ENCODE measurements at regions not wholly inside any gene's neighbourhood (a gene's known extent, or its start where the extent isn't known, plus 50 kb on each side); places are given as distances from the start of the nearest gene placed in this dataset.

GRCh38 chr1:82390627-82391026 is 589.9 kb downstream of the ADGRL2 start:
- Histone ChIP-seq H3K9me3 (replicated peaks in 1 of 2; ENCODE audit: control insufficient read depth in 2 of 2, insufficient read depth in 1 of 2, low read depth in 1 of 2, low read length in 2 of 2) (no peaks in the 10 kb centered on the region), H3K4ac (ENCODE audit: low read length) (no peak overlapping the region), H3K4me3 (ENCODE audit: low read length in 2 of 2) (no peak overlapping the region), H2BK12ac (ENCODE audit: low read length) (no peak overlapping the region), H3K18ac (ENCODE audit: low read length) (no peak overlapping the region), H2AK5ac (ENCODE audit: low read depth, low read length) (no peak overlapping the region), H2BK120ac (ENCODE audit: low read depth, low read length) (no peak overlapping the region), H3K9ac (ENCODE audit: low read depth, low read length, poor library complexity) (no peak overlapping the region), H3K79me1 (ENCODE audit: low read depth, low read length) (no peaks in the 10 kb centered on the region), H3K27ac (replicated peaks; ENCODE audit: low read length) (no peak overlapping the region), H3K14ac (ENCODE audit: low read length) (no peak overlapping the region), H4K8ac (ENCODE audit: low read depth, low read length) (no peak overlapping the region), H2BK15ac (ENCODE audit: low read length) (no peak overlapping the region), H3K4me2 (ENCODE audit: insufficient read depth, low read length, poor library complexity, severe bottlenecking) (no peak overlapping the region), H3K36me3 (replicated peaks in 1 of 2; ENCODE audit: control insufficient read depth in 2 of 2, insufficient read depth in 2 of 2, low read length in 2 of 2) (no peaks in the 10 kb centered on the region), H3K23ac (ENCODE audit: low read depth, low read length, poor library complexity) (no peak overlapping the region), H4K91ac (ENCODE audit: low read depth, low read length, poor library complexity) (no peak overlapping the region), H3K4me1 (ENCODE audit: control insufficient read depth in 2 of 2, insufficient read depth in 1 of 2, low read depth in 1 of 2, low read length in 2 of 2) (peaks cover 3 to 9% of the 10 kb centered on the region in 2 donors), H3K27me3 (ENCODE audit: control insufficient read depth in 3 of 3, insufficient read depth in 3 of 3, low read depth in 1 of 3, low read length in 3 of 3) (no peaks in the 10 kb centered on the region), H2BK5ac (ENCODE audit: low read length) (no peak overlapping the region), H2AFZ (ENCODE audit: low read length) (no peak overlapping the region)
- no peak for DNase-seq (ENCODE audit: low spot score)
- WGBS, 2 donors (ENCODE audit: extremely low coverage in 2 of 2, insufficient read length in 2 of 2, insufficient replicate concordance in 1 of 2) = no CpG with 5 or more reads among the region's 1 CpG

- WGBS, 2 donors (ENCODE audit: extremely low coverage in 2 of 2, insufficient read length in 2 of 2, insufficient replicate concordance in 1 of 2) = no CpG with 5 or more reads among the region's 1 CpG
- Histone ChIP-seq H3K36me3 (replicated peaks in 1 of 2; ENCODE audit: control insufficient read depth in 2 of 2, insufficient read depth in 2 of 2, low read length in 2 of 2) (no peaks in the 10 kb centered on the region), H3K27me3 (ENCODE audit: control insufficient read depth in 3 of 3, insufficient read depth in 3 of 3, low read depth in 1 of 3, low read length in 3 of 3) (no peaks in the 10 kb centered on the region), H3K4ac (ENCODE audit: low read length) (no peak overlapping the region), H2AK5ac (ENCODE audit: low read depth, low read length) (no peak overlapping the region), H2AFZ (ENCODE audit: low read length) (no peak overlapping the region), H3K79me1 (ENCODE audit: low read depth, low read length) (no peaks in the 10 kb centered on the region), H3K9me3 (replicated peaks in 1 of 2; ENCODE audit: control insufficient read depth in 2 of 2, insufficient read depth in 1 of 2, low read depth in 1 of 2, low read length in 2 of 2) (no peaks in the 10 kb centered on the region), H4K8ac (ENCODE audit: low read depth, low read length) (no peak overlapping the region), H3K9ac (ENCODE audit: low read depth, low read length, poor library complexity) (no peak overlapping the region), H3K4me2 (ENCODE audit: insufficient read depth, low read length, poor library complexity, severe bottlenecking) (no peak overlapping the region), H3K23ac (ENCODE audit: low read depth, low read length, poor library complexity) (no peak overlapping the region), H2BK120ac (ENCODE audit: low read depth, low read length) (no peak overlapping the region), H3K4me3 (ENCODE audit: low read length in 2 of 2) (no peak overlapping the region), H3K14ac (ENCODE audit: low read length) (no peak overlapping the region), H3K18ac (ENCODE audit: low read length) (no peak overlapping the region), H4K91ac (ENCODE audit: low read depth, low read length, poor library complexity) (no peak overlapping the region), H3K27ac (replicated peaks; ENCODE audit: low read length) (no peak overlapping the region), H2BK15ac (ENCODE audit: low read length) (no peak overlapping the region), H2BK12ac (ENCODE audit: low read length) (no peak overlapping the region), H3K4me1 (ENCODE audit: control insufficient read depth in 2 of 2, insufficient read depth in 1 of 2, low read depth in 1 of 2, low read length in 2 of 2) (peaks cover 3 to 9% of the 10 kb centered on the region in 2 donors), H2BK5ac (ENCODE audit: low read length) (no peak overlapping the region)
- no peak for DNase-seq (ENCODE audit: low spot score)
These were observed 587.9 kb downstream of the ADGRL2 start for GRCh38 chr1:82388679-82389078.

- no peak overlapping the region for H2AFZ ChIP-seq (ENCODE audit: low read length)
- no peaks in the 10 kb centered on the region for H3K27me3 ChIP-seq (ENCODE audit: control insufficient read depth in 3 of 3, insufficient read depth in 3 of 3, low read depth in 1 of 3, low read length in 3 of 3)
- no peaks in the 10 kb centered on the region for H3K9me3 ChIP-seq (replicated peaks in 1 of 2; ENCODE audit: control insufficient read depth in 2 of 2, insufficient read depth in 1 of 2, low read depth in 1 of 2, low read length in 2 of 2)
- H4K8ac ChIP-seq (ENCODE audit: low read depth, low read length) = no peak overlapping the region
- H4K91ac ChIP-seq (ENCODE audit: low read depth, low read length, poor library complexity) = no peak overlapping the region
- no peak overlapping the region for H2BK120ac ChIP-seq (ENCODE audit: low read depth, low read length)
- H3K14ac ChIP-seq (ENCODE audit: low read length) = no peak overlapping the region
- no peak overlapping the region for H3K23ac ChIP-seq (ENCODE audit: low read depth, low read length, poor library complexity)
- no peak for DNase-seq (ENCODE audit: low spot score)
- no peaks in the 10 kb centered on the region for H3K79me1 ChIP-seq (ENCODE audit: low read depth, low read length)
- no peak overlapping the region for H2BK12ac ChIP-seq (ENCODE audit: low read length)
- no peak overlapping the region for H3K4me3 ChIP-seq (ENCODE audit: low read length in 2 of 2)
- H2AK5ac ChIP-seq (ENCODE audit: low read depth, low read length) = no peak overlapping the region
- no peak overlapping the region for H3K4me2 ChIP-seq (ENCODE audit: insufficient read depth, low read length, poor library complexity, severe bottlenecking)
- WGBS, 2 donors (ENCODE audit: extremely low coverage in 2 of 2, insufficient read length in 2 of 2, insufficient replicate concordance in 1 of 2) = no CpG with 5 or more reads among the region's 2 CpGs
- H3K4ac ChIP-seq (ENCODE audit: low read length) = no peak overlapping the region
- H2BK5ac ChIP-seq (ENCODE audit: low read length) = no peak overlapping the region
- H3K27ac ChIP-seq (replicated peaks; ENCODE audit: low read length) = no peak overlapping the region
- no peak overlapping the region for H3K18ac ChIP-seq (ENCODE audit: low read length)
- peaks cover 1 to 9% of the 10 kb centered on the region in 2 donors for H3K4me1 ChIP-seq (ENCODE audit: control insufficient read depth in 2 of 2, insufficient read depth in 1 of 2, low read depth in 1 of 2, low read length in 2 of 2)
- no peak overlapping the region for H3K9ac ChIP-seq (ENCODE audit: low read depth, low read length, poor library complexity)
- H2BK15ac ChIP-seq (ENCODE audit: low read length) = no peak overlapping the region
- H3K36me3 ChIP-seq (replicated peaks in 1 of 2; ENCODE audit: control insufficient read depth in 2 of 2, insufficient read depth in 2 of 2, low read length in 2 of 2) = no peaks in the 10 kb centered on the region
These were observed 586.3 kb downstream of the ADGRL2 start for GRCh38 chr1:82387012-82387366.

- no peaks in the 10 kb centered on the region for H3K9me3 ChIP-seq (replicated peaks in 1 of 2; ENCODE audit: control insufficient read depth in 2 of 2, insufficient read depth in 1 of 2, low read depth in 1 of 2, low read length in 2 of 2)
- no peak overlapping the region for H3K18ac ChIP-seq (ENCODE audit: low read length)
- no peak overlapping the region for H2BK5ac ChIP-seq (ENCODE audit: low read length)
- no peak overlapping the region for H3K27ac ChIP-seq (replicated peaks; ENCODE audit: low read length)
- no peak overlapping the region for H2AK5ac ChIP-seq (ENCODE audit: low read depth, low read length)
- no peak overlapping the region for H3K4me2 ChIP-seq (ENCODE audit: insufficient read depth, low read length, poor library complexity, severe bottlenecking)
- H2AFZ ChIP-seq (ENCODE audit: low read length) = no peak overlapping the region
- WGBS, 2 donors (ENCODE audit: extremely low coverage in 2 of 2, insufficient read length in 2 of 2, insufficient replicate concordance in 1 of 2) = no CpG with 5 or more reads among the region's 3 CpGs
- H3K4me3 ChIP-seq (ENCODE audit: low read length in 2 of 2) = no peak overlapping the region
- H3K14ac ChIP-seq (ENCODE audit: low read length) = no peak overlapping the region
- H3K9ac ChIP-seq (ENCODE audit: low read depth, low read length, poor library complexity) = no peak overlapping the region
- no peak overlapping the region for H2BK12ac ChIP-seq (ENCODE audit: low read length)
- H3K27me3 ChIP-seq (ENCODE audit: control insufficient read depth in 3 of 3, insufficient read depth in 3 of 3, low read depth in 1 of 3, low read length in 3 of 3) = no peaks in the 10 kb centered on the region
- no peak overlapping the region for H3K4ac ChIP-seq (ENCODE audit: low read length)
- no peak overlapping the region for H2BK15ac ChIP-seq (ENCODE audit: low read length)
- peaks cover 1 to 9% of the 10 kb centered on the region in 2 donors for H3K4me1 ChIP-seq (ENCODE audit: control insufficient read depth in 2 of 2, insufficient read depth in 1 of 2, low read depth in 1 of 2, low read length in 2 of 2)
- H3K23ac ChIP-seq (ENCODE audit: low read depth, low read length, poor library complexity) = no peak overlapping the region
- H2BK120ac ChIP-seq (ENCODE audit: low read depth, low read length) = no peak overlapping the region
- H4K91ac ChIP-seq (ENCODE audit: low read depth, low read length, poor library complexity) = no peak overlapping the region
- no peak overlapping the region for H4K8ac ChIP-seq (ENCODE audit: low read depth, low read length)
- H3K36me3 ChIP-seq (replicated peaks in 1 of 2; ENCODE audit: control insufficient read depth in 2 of 2, insufficient read depth in 2 of 2, low read length in 2 of 2) = no peaks in the 10 kb centered on the region
- H3K79me1 ChIP-seq (ENCODE audit: low read depth, low read length) = no peaks in the 10 kb centered on the region
- DNase-seq (ENCODE audit: low spot score) = no peak
These were observed 585.8 kb downstream of the ADGRL2 start for GRCh38 chr1:82386365-82387011.
